ENCODE measurements at regions not wholly inside any gene's neighbourhood (a gene's known extent, or its start where the extent isn't known, plus 50 kb on each side); places are given as distances from the start of the nearest gene placed in this dataset.

DNA sequence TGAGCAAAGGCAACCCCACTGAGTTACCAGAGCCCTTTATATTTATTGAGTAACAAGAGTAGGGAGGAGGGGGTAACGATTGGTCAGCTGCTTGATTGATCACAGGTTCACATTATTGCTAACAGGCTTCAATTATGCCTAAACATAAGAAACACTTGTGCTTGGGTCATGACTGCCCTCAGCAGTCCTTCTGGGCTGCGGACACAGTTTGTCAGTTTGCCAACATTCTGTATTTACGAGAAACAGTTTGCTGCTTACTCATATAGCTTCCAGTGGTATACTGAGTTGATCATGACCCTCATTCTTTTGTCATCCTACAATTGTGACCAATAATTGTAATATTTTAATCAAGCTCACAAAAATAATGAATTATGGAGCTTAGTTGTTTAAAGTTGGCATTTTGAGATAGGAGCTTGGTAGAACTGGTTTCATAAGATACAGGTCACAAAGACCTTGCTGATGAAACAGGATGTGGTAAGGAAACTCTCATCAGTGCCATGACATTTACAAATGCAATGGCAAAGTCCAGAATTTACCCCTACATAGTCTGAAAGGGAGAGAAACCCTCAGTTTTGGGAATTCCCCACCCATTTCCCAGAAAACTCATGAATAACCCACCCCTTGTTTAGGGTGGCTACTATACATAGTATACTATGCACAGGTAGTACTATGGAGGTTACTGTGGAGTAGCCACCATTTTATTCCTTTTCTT, 1421.0 kb upstream of the FLRT2 start:
- Histone ChIP-seq H3K27ac (ENCODE audit: low read length) (no peak overlapping the region), H3K9ac (ENCODE audit: low read length in 2 of 2) (no peak overlapping the region), H3K9me3 (ENCODE audit: control insufficient read depth in 2 of 2, low read length in 2 of 2) (no peaks in the 10 kb centered on the region), H3K4me3 (ENCODE audit: low read length in 2 of 2) (no peak overlapping the region), H3K36me3 (ENCODE audit: control insufficient read depth in 2 of 2, insufficient read depth in 2 of 2, low read length in 2 of 2) (no peaks in the 10 kb centered on the region), H3K4me1 (ENCODE audit: control insufficient read depth, insufficient read depth, low read length) (no peaks in the 10 kb centered on the region), H3K27me3 (ENCODE audit: control insufficient read depth in 1 of 2, insufficient read depth in 2 of 2, low read length in 2 of 2) (no peaks in the 10 kb centered on the region)

DNA sequence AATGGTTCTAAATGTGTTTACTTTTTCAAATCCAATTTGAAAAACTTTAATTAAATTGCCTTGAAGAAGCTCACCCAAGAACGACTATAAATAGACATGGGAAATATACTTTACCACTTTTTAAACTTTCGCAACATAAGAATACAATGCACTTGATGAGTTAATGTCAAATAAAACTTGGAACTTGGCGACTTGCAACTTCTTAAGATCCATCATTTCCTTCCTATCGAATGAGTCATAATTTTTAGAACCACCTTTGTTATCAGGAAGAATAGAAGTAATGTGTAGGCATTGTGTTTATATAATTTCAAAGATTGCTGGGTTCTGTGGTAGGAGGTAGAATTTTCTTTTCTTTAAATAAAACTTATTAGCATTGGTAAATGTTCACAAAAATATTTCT, 1417.4 kb upstream of the FLRT2 start:
- Histone ChIP-seq H3K9ac (ENCODE audit: low read length in 2 of 2) (no peak overlapping the region), H3K4me3 (ENCODE audit: low read length in 2 of 2) (no peak overlapping the region), H3K27ac (ENCODE audit: low read length) (no peak overlapping the region), H3K4me1 (ENCODE audit: control insufficient read depth, insufficient read depth, low read length) (no peaks in the 10 kb centered on the region), H3K9me3 (ENCODE audit: control insufficient read depth in 2 of 2, low read length in 2 of 2) (no peaks in the 10 kb centered on the region), H3K36me3 (ENCODE audit: control insufficient read depth in 2 of 2, insufficient read depth in 2 of 2, low read length in 2 of 2) (no peaks in the 10 kb centered on the region), H3K27me3 (ENCODE audit: control insufficient read depth in 1 of 2, insufficient read depth in 2 of 2, low read length in 2 of 2) (no peaks in the 10 kb centered on the region)

DNA sequence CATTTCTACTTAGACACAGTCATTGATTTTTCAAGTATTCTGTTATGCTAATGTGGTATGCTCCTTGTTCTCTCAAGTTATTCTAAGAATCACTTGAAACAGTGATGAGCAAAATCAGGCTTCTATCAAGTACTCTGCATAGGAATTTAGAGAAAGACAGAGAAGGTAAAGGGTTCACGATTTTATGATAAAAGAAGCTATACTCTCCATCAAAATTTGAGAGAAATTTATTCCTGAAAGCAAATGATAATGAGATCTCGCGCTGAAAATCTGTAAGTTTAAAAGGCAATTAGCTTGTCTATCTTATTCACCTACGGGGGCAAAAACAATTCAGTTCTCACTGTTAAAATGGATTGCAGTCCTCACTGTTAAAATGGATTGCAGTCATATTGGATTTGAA, 1404.3 kb upstream of the FLRT2 start:
- H3K27ac ChIP-seq (ENCODE audit: low read length), result no peak overlapping the region
- no peak overlapping the region for H3K4me3 ChIP-seq (ENCODE audit: low read length in 2 of 2)
- H3K9me3 ChIP-seq (ENCODE audit: control insufficient read depth in 2 of 2, low read length in 2 of 2), result no peaks in the 10 kb centered on the region
- no peak overlapping the region for H3K9ac ChIP-seq (ENCODE audit: low read length in 2 of 2)
- no peaks in the 10 kb centered on the region for H3K27me3 ChIP-seq (ENCODE audit: control insufficient read depth in 1 of 2, insufficient read depth in 2 of 2, low read length in 2 of 2)
- H3K4me1 ChIP-seq (ENCODE audit: control insufficient read depth, insufficient read depth, low read length), result no peaks in the 10 kb centered on the region
- no peaks in the 10 kb centered on the region for H3K36me3 ChIP-seq (ENCODE audit: control insufficient read depth in 2 of 2, insufficient read depth in 2 of 2, low read length in 2 of 2)

DNA sequence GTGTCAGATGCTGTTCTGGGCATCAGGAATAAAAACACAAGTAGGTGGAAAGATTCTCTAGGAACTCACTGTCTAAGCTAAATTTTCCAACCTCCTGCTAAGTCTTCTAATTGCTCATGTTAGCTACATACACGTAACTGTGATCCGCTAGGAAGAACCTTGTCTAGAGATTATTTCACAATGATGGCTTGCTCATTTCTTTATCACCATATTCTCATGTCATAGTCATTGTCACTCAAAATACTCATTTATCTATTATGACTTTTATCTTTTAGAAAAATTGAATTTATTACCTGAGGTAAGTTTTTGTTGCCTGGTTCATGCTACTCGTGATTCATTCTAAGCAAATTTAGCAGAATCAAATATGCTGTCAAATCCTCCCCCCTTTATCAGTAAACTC, 1402.4 kb upstream of the FLRT2 start:
- Histone ChIP-seq H3K4me1 (ENCODE audit: control insufficient read depth, insufficient read depth, low read length) (no peaks in the 10 kb centered on the region), H3K9ac (ENCODE audit: low read length in 2 of 2) (no peak overlapping the region), H3K9me3 (ENCODE audit: control insufficient read depth in 2 of 2, low read length in 2 of 2) (no peaks in the 10 kb centered on the region), H3K4me3 (ENCODE audit: low read length in 2 of 2) (no peak overlapping the region), H3K27me3 (ENCODE audit: control insufficient read depth in 1 of 2, insufficient read depth in 2 of 2, low read length in 2 of 2) (no peaks in the 10 kb centered on the region), H3K27ac (ENCODE audit: low read length) (no peak overlapping the region), H3K36me3 (ENCODE audit: control insufficient read depth in 2 of 2, insufficient read depth in 2 of 2, low read length in 2 of 2) (no peaks in the 10 kb centered on the region)

DNA sequence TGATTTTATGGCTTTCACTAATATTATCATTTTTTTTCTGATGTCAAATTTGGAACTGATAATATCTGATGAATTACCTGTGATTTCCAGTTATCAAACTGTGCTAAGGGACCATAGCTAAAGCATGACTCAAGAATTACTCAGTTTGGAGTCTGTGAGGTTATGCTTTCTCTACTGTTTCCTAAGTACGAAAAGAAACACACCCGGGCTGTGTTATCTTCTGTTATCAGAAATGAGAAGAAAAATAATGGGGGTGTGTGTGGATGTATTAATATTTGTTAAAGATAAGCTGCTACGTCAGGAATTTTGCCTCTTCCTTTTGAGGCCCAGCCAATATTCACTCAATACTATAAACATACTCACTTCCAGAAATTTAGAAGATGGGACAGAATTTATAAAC, 1401.9 kb upstream of the FLRT2 start:
- no peak overlapping the region for H3K27ac ChIP-seq (ENCODE audit: low read length)

DNA sequence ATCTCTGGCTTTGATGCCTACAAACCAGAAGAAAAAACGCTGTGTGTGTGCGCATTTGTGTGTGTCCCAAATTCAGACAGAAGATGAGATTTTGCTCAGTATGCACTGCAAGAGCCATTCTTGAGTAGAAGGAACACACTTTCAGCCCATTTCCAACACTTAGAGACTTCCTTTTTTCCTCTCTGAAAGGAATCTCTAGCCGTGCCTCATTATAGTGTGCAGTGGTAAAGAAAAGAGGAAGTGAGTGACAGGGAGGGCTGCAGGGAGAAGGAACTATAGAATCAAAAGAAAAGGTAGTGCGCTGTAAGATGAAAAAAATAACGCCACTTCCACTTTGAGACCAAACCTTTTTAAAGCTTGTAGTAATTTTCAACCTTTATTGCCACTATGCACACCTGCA, 1400.9 kb upstream of the FLRT2 start:
- H3K4me3 ChIP-seq (ENCODE audit: low read length in 2 of 2), result no peak overlapping the region
- no peak overlapping the region for H3K9ac ChIP-seq (ENCODE audit: low read length in 2 of 2)
- no peak overlapping the region for H3K27ac ChIP-seq (ENCODE audit: low read length)
- H3K9me3 ChIP-seq (ENCODE audit: control insufficient read depth in 2 of 2, low read length in 2 of 2), result no peaks in the 10 kb centered on the region
- no peaks in the 10 kb centered on the region for H3K27me3 ChIP-seq (ENCODE audit: control insufficient read depth in 1 of 2, insufficient read depth in 2 of 2, low read length in 2 of 2)
- no peaks in the 10 kb centered on the region for H3K36me3 ChIP-seq (ENCODE audit: control insufficient read depth in 2 of 2, insufficient read depth in 2 of 2, low read length in 2 of 2)
- no peaks in the 10 kb centered on the region for H3K4me1 ChIP-seq (ENCODE audit: control insufficient read depth, insufficient read depth, low read length)

More for the DNA sequence above, 1401.9 kb upstream of the FLRT2 start:
- Histone ChIP-seq H3K4me1 (ENCODE audit: control insufficient read depth, insufficient read depth, low read length) (no peaks in the 10 kb centered on the region), H3K9me3 (ENCODE audit: control insufficient read depth in 2 of 2, low read length in 2 of 2) (no peaks in the 10 kb centered on the region), H3K27me3 (ENCODE audit: control insufficient read depth in 1 of 2, insufficient read depth in 2 of 2, low read length in 2 of 2) (no peaks in the 10 kb centered on the region), H3K36me3 (ENCODE audit: control insufficient read depth in 2 of 2, insufficient read depth in 2 of 2, low read length in 2 of 2) (no peaks in the 10 kb centered on the region), H3K4me3 (ENCODE audit: low read length in 2 of 2) (no peak overlapping the region), H3K9ac (ENCODE audit: low read length in 2 of 2) (no peak overlapping the region)

DNA sequence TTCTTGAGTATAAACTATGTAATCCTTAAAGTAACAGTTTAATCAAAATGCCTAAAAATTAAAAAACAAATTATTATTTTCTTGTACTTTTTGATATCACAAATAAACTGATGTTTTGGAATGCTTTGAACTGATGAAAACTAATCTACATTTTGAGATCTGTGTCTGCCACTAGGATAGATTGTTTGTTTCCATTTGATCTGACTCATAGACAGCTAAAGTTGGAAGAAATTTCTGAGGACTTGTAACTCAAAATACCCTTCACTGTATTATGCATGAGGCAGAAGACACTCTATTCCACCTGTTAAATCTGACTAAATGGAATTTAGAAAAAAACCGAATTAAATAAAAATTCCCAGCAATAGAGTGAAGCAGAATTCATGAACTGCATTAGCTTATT, 1400.0 kb upstream of the FLRT2 start:
- Histone ChIP-seq H3K36me3 (ENCODE audit: control insufficient read depth in 2 of 2, insufficient read depth in 2 of 2, low read length in 2 of 2) (no peaks in the 10 kb centered on the region), H3K9ac (ENCODE audit: low read length in 2 of 2) (no peak overlapping the region)

DNA sequence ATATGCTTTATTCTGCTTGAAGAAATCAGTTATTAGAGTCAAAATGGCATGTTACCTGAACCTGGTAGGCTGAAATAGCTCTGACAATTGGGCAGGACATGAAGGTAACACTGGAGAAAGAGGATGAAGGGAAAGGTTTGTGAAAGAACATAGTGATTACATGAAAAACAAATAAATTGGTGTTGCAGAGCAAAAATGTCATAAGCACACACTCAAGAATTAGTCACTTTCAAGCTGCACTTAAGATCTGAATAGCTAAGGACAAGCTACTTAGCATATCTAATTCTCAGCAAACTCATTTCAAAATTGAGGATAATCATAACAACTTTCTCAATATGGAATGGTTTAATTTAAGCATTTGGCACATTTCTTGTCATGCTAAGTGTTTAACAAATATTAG, 1398.0 kb upstream of the FLRT2 start:
- H3K9ac ChIP-seq (ENCODE audit: low read length in 2 of 2), result no peak overlapping the region
- H3K36me3 ChIP-seq (ENCODE audit: control insufficient read depth in 2 of 2, insufficient read depth in 2 of 2, low read length in 2 of 2), result no peaks in the 10 kb centered on the region

More for the DNA sequence above, 1400.0 kb upstream of the FLRT2 start:
- no peaks in the 10 kb centered on the region for H3K9me3 ChIP-seq (ENCODE audit: control insufficient read depth in 2 of 2, low read length in 2 of 2)
- H3K4me1 ChIP-seq (ENCODE audit: control insufficient read depth, insufficient read depth, low read length), result no peaks in the 10 kb centered on the region
- H3K27me3 ChIP-seq (ENCODE audit: control insufficient read depth in 1 of 2, insufficient read depth in 2 of 2, low read length in 2 of 2), result no peaks in the 10 kb centered on the region
- no peak overlapping the region for H3K4me3 ChIP-seq (ENCODE audit: low read length in 2 of 2)
- no peak overlapping the region for H3K27ac ChIP-seq (ENCODE audit: low read length)

DNA sequence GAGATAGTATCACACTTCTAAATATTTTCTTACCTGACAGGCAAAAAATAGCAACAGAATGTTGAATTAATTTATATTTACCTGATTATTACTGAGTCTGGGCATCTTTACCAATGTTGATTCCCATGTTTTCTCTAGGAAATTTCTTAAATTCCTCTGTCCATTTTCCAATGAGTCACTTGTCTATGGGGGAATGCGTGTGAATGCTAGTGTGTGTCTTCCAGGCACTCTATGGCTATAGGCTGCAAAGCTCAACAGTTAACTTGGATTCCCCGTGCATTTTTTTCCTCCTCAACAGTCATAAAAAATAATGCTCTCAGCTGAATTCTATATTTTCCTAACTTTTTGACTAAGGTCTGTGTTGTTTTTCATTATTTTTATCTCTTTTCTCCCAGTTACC, 1385.8 kb upstream of the FLRT2 start:
- Histone ChIP-seq H3K27me3 (ENCODE audit: control insufficient read depth in 1 of 2, insufficient read depth in 2 of 2, low read length in 2 of 2) (no peaks in the 10 kb centered on the region), H3K9me3 (ENCODE audit: control insufficient read depth in 2 of 2, low read length in 2 of 2) (no peaks in the 10 kb centered on the region), H3K27ac (ENCODE audit: low read length) (no peak overlapping the region), H3K4me3 (ENCODE audit: low read length in 2 of 2) (no peak overlapping the region), H3K9ac (ENCODE audit: low read length in 2 of 2) (no peak overlapping the region), H3K4me1 (ENCODE audit: control insufficient read depth, insufficient read depth, low read length) (no peaks in the 10 kb centered on the region), H3K36me3 (ENCODE audit: control insufficient read depth in 2 of 2, insufficient read depth in 2 of 2, low read length in 2 of 2) (no peaks in the 10 kb centered on the region)

More for the DNA sequence above, 1398.0 kb upstream of the FLRT2 start:
- H3K9me3 ChIP-seq (ENCODE audit: control insufficient read depth in 2 of 2, low read length in 2 of 2), result no peaks in the 10 kb centered on the region
- no peaks in the 10 kb centered on the region for H3K4me1 ChIP-seq (ENCODE audit: control insufficient read depth, insufficient read depth, low read length)
- H3K27ac ChIP-seq (ENCODE audit: low read length), result no peak overlapping the region
- no peaks in the 10 kb centered on the region for H3K27me3 ChIP-seq (ENCODE audit: control insufficient read depth in 1 of 2, insufficient read depth in 2 of 2, low read length in 2 of 2)
- no peak overlapping the region for H3K4me3 ChIP-seq (ENCODE audit: low read length in 2 of 2)

DNA sequence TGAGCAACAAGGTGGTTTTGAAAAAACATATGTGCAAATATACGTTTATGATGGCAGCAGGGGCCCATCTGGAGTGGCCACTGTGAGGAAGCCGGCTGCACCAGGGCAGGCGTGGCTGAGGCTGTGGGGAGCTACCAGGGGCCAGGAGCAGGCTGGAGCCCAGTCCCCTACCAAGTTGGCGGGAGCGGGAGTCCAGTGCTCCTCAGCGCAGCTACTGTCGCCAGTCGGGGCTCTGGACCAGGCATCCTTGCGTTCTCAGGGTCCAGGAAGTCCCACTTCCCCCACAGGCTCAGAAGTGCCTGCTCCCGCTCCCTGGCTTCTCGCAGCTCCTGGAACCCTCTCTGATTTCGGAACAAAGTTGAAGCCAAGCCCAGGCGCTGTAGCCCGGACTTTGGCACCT, 1377.5 kb upstream of the FLRT2 start:
- no peaks in the 10 kb centered on the region for H3K27me3 ChIP-seq (ENCODE audit: control insufficient read depth in 1 of 2, insufficient read depth in 2 of 2, low read length in 2 of 2)
- no peak overlapping the region for H3K4me3 ChIP-seq (ENCODE audit: low read length in 2 of 2)

DNA sequence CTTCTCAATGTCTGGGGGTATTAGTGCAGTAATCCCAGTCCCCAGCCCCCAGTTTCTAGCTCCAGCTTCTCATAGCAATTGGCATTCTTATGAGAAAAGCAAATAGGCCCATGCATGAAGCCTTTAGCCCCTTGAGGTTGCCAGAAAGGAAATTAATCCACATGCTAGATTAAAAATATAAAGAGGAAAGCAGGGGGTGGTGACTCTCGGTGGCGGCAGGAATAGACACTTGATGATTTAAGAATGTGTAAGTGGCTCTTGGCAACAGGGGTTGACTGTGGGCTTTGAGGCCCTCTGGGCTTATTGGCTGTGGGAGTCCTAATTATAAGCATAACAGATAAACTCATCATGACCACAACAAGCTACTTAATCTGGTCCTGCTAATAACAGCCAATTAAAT, 1367.3 kb upstream of the FLRT2 start:
- H3K4me1 ChIP-seq (ENCODE audit: control insufficient read depth, insufficient read depth, low read length), result no peaks in the 10 kb centered on the region
- H3K9me3 ChIP-seq (ENCODE audit: control insufficient read depth in 2 of 2, low read length in 2 of 2), result no peaks in the 10 kb centered on the region
- H3K27me3 ChIP-seq (ENCODE audit: control insufficient read depth in 1 of 2, insufficient read depth in 2 of 2, low read length in 2 of 2), result no peaks in the 10 kb centered on the region
- H3K36me3 ChIP-seq (ENCODE audit: control insufficient read depth in 2 of 2, insufficient read depth in 2 of 2, low read length in 2 of 2), result no peaks in the 10 kb centered on the region
- H3K9ac ChIP-seq (ENCODE audit: low read length in 2 of 2), result no peak overlapping the region
- no peak overlapping the region for H3K4me3 ChIP-seq (ENCODE audit: low read length in 2 of 2)
- H3K27ac ChIP-seq (ENCODE audit: low read length), result no peak overlapping the region

More for the DNA sequence above, 1377.5 kb upstream of the FLRT2 start:
- H3K9ac ChIP-seq (ENCODE audit: low read length in 2 of 2), result no peak overlapping the region
- no peaks in the 10 kb centered on the region for H3K9me3 ChIP-seq (ENCODE audit: control insufficient read depth in 2 of 2, low read length in 2 of 2)
- H3K27ac ChIP-seq (ENCODE audit: low read length), result no peak overlapping the region
- no peaks in the 10 kb centered on the region for H3K36me3 ChIP-seq (ENCODE audit: control insufficient read depth in 2 of 2, insufficient read depth in 2 of 2, low read length in 2 of 2)
- H3K4me1 ChIP-seq (ENCODE audit: control insufficient read depth, insufficient read depth, low read length), result no peaks in the 10 kb centered on the region
